ENCODE measurements at regions not wholly inside any gene's neighbourhood (a gene's known extent, or its start where the extent isn't known, plus 50 kb on each side); places are given as distances from the start of the nearest gene placed in this dataset.

GRCh38 chr10:121285406-121286196 is 312.6 kb downstream of the FGFR2 start:
- intact Hi-C loops (cut with micrococcal nuclease), result no loop called here
- CTCF ChIA-PET, result no interaction called here

DNA sequence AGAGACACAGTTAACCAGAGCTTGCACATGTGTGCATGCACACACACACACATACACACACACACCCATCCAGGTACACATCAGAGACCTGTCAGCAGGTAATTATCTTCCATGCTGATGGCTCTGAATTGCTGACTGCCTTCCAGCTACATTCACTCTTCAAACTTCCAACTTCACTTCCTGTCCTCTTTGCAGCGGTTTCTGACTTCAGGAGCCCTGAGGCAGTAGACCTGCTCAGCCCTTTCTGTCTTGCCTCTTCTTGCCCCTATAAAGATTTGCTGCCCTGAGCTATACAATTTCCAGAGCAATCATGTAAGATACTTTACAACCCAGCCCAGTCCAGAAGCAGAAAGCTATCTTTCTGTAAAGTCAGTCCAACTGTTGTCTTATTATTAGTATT is 310.2 kb downstream of the FGFR2 start:
- Mint-ChIP-seq H3K27ac (no peak overlapping the region), H3K4me1 (no peaks in the 10 kb centered on the region), H3K4me3 (no peak overlapping the region), H3K27me3 (peaks cover 7% of the 10 kb centered on the region), H3K9me3 (ENCODE audit: insufficient read depth) (peaks cover 3% of the 10 kb centered on the region)
- CTCF ChIA-PET, result no interaction called here
- Histone ChIP-seq H3K9me3 (ENCODE audit: control extremely low read depth in 1 of 3, control insufficient read depth in 2 of 3, insufficient read depth in 1 of 3, low read length in 2 of 3) (peaks cover 0 to under 1% (median 0%) of the 10 kb centered on the region in 3 donors), H3K4me3 (ENCODE audit: control extremely low read depth in 1 of 5, extremely low read depth in 1 of 5, insufficient read depth in 1 of 5, low read depth in 2 of 5, low read length in 4 of 5) (no peak overlapping the region), H3K27ac (ENCODE audit: low read length in 2 of 2) (no peak overlapping the region), H3K4me1 (ENCODE audit: control insufficient read depth in 2 of 2, insufficient read depth in 2 of 2, low read length in 2 of 2) (no peaks in the 10 kb centered on the region), H3K4me2 (replicated peaks; ENCODE audit: low read depth, low read length, poor library complexity, severe bottlenecking) (no peak overlapping the region), H3K27me3 (replicated peaks in 1 of 4; ENCODE audit: control extremely low read depth in 1 of 4, control insufficient read depth in 3 of 4, insufficient read depth in 4 of 4, low read length in 3 of 4) (no peaks in the 10 kb centered on the region), H2AFZ (ENCODE audit: insufficient read depth, low read depth, low read length, poor library complexity, severe bottlenecking) (no peak overlapping the region), H3K9ac (ENCODE audit: low read length) (no peak overlapping the region), H3K36me3 (replicated peaks in 1 of 2; ENCODE audit: control extremely low read depth in 1 of 2, control insufficient read depth in 1 of 2, extremely low read depth in 1 of 2, insufficient read depth in 2 of 2, low read length in 1 of 2) (no peaks in the 10 kb centered on the region), H3K79me2 (ENCODE audit: control insufficient read depth, insufficient read depth, low read length) (no peaks in the 10 kb centered on the region), H4K20me1 (ENCODE audit: control insufficient read depth, insufficient read depth, low read length, poor library complexity, severe bottlenecking) (no peaks in the 10 kb centered on the region)
- no peak for TF ChIP-seq EZH2 (IDR thresholded peaks at IDR 0.05; ENCODE audit: borderline replicate concordance, insufficient read depth, low read depth, low read length, poor library complexity, severe bottlenecking)
- TF ChIP-seq, protein P1, sequence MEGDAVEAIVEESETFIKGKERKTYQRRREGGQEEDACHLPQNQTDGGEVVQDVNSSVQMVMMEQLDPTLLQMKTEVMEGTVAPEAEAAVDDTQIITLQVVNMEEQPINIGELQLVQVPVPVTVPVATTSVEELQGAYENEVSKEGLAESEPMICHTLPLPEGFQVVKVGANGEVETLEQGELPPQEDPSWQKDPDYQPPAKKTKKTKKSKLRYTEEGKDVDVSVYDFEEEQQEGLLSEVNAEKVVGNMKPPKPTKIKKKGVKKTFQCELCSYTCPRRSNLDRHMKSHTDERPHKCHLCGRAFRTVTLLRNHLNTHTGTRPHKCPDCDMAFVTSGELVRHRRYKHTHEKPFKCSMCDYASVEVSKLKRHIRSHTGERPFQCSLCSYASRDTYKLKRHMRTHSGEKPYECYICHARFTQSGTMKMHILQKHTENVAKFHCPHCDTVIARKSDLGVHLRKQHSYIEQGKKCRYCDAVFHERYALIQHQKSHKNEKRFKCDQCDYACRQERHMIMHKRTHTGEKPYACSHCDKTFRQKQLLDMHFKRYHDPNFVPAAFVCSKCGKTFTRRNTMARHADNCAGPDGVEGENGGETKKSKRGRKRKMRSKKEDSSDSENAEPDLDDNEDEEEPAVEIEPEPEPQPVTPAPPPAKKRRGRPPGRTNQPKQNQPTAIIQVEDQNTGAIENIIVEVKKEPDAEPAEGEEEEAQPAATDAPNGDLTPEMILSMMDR (IDR thresholded peaks at IDR 0.05), result no peak
- 43% methylated on average over 1 of the region's 1 CpG for WGBS (ENCODE audit: insufficient coverage)
- DNase-seq (no peak), ATAC-seq (ENCODE audit: low read depth) (no peak)
- intact Hi-C loops (cut with micrococcal nuclease), result no loop called here
- POLR2A ChIA-PET, result no interaction called here

More at GRCh38 chr10:121285406-121286196, 312.6 kb downstream of the FGFR2 start:
- Mint-ChIP-seq H3K4me1 (no peaks in the 10 kb centered on the region), H3K27ac (no peak overlapping the region), H3K9me3 (ENCODE audit: insufficient read depth) (peaks cover 3% of the 10 kb centered on the region), H3K4me3 (no peak overlapping the region), H3K27me3 (peaks cover 3% of the 10 kb centered on the region)
- H3K9me3 ChIP-seq (ENCODE audit: control extremely low read depth in 1 of 3, control insufficient read depth in 2 of 3, insufficient read depth in 1 of 3, low read length in 2 of 3), result no peaks in the 10 kb centered on the region
- H3K4me2 ChIP-seq (replicated peaks; ENCODE audit: low read depth, low read length, poor library complexity, severe bottlenecking), result no peak overlapping the region
- H2AFZ ChIP-seq (ENCODE audit: insufficient read depth, low read depth, low read length, poor library complexity, severe bottlenecking), result no peak overlapping the region
- no peak overlapping the region for H3K4me3 ChIP-seq (ENCODE audit: control extremely low read depth in 1 of 5, extremely low read depth in 1 of 5, insufficient read depth in 1 of 5, low read depth in 2 of 5, low read length in 4 of 5)
- POLR2A ChIA-PET, result no interaction called here
- ATAC-seq (ENCODE audit: low read depth), result no peak
- 88% methylated on average over 1 of the region's 5 CpGs for WGBS (ENCODE audit: insufficient coverage)
- no peak for DNase-seq
- H3K27ac ChIP-seq (ENCODE audit: low read length in 2 of 2), result no peak overlapping the region
- no peaks in the 10 kb centered on the region for H4K20me1 ChIP-seq (ENCODE audit: control insufficient read depth, insufficient read depth, low read length, poor library complexity, severe bottlenecking)
- H3K27me3 ChIP-seq (replicated peaks in 1 of 4; ENCODE audit: control extremely low read depth in 1 of 4, control insufficient read depth in 3 of 4, insufficient read depth in 4 of 4, low read length in 3 of 4), result no peaks in the 10 kb centered on the region
- no peaks in the 10 kb centered on the region for H3K4me1 ChIP-seq (ENCODE audit: control insufficient read depth in 2 of 2, insufficient read depth in 2 of 2, low read length in 2 of 2)
- TF ChIP-seq, protein P1 (IDR thresholded peaks at IDR 0.05), result no peak
- TF ChIP-seq EZH2 (IDR thresholded peaks at IDR 0.05; ENCODE audit: borderline replicate concordance, insufficient read depth, low read depth, low read length, poor library complexity, severe bottlenecking), result no peak
- no peak overlapping the region for H3K9ac ChIP-seq (ENCODE audit: low read length)
- H3K36me3 ChIP-seq (replicated peaks in 1 of 2; ENCODE audit: control extremely low read depth in 1 of 2, control insufficient read depth in 1 of 2, extremely low read depth in 1 of 2, insufficient read depth in 2 of 2, low read length in 1 of 2), result no peaks in the 10 kb centered on the region
- no peaks in the 10 kb centered on the region for H3K79me2 ChIP-seq (ENCODE audit: control insufficient read depth, insufficient read depth, low read length)

Measured in B cell (primary cell).